NCI-H1930 (cell line): ENCODE measurements at regions not wholly inside any gene's neighbourhood (a gene's known extent, or its start where the extent isn't known, plus 50 kb on each side); places are given as distances from the start of the nearest gene placed in this dataset.

ENCODE experiments used
- DNase-seq, 2 experiments: peaks; one replicate each; lab custom pipeline; 2025; lab: John Stamatoyannopoulos, UW

GRCh38 chr2:42855221-42855970 lies 63.0 kb upstream of the HAAO start:
- DNase-seq, result no peak

GRCh38 chr2:42854207-42854818 lies 61.9 kb upstream of the HAAO start:
- DNase-seq, result no peak

- no peak for DNase-seq
Observed at GRCh38 chr2:42853549-42854206, 61.3 kb upstream of the HAAO start.

- DNase-seq, result no peak
Observed at GRCh38 chr2:42852798-42853197, 60.4 kb upstream of the HAAO start.

GRCh38 chr2:42851740-42852250 lies 59.4 kb upstream of the HAAO start:
- no peak for DNase-seq

- no peak for DNase-seq
Observed at GRCh38 chr2:42851186-42851585, 58.8 kb upstream of the HAAO start.

GRCh38 chr2:42850016-42850805 lies 57.8 kb upstream of the HAAO start:
- no peak for DNase-seq

GRCh38 chr2:42849311-42849710 lies 56.9 kb upstream of the HAAO start:
- no peak for DNase-seq

GRCh38 chr2:42848726-42849290 lies 56.4 kb upstream of the HAAO start:
- DNase-seq, result no peak

GRCh38 chr2:42848265-42848664 lies 55.9 kb upstream of the HAAO start:
- DNase-seq, result no peak

- DNase-seq, result no peak
Observed at GRCh38 chr2:42847596-42848151, 55.3 kb upstream of the HAAO start.

- no peak for DNase-seq
Observed at GRCh38 chr2:42846932-42847595, 54.7 kb upstream of the HAAO start.

- DNase-seq, result no peak
Observed at GRCh38 chr2:42846026-42846425, 53.6 kb upstream of the HAAO start.

GRCh38 chr2:42844901-42845821 lies 52.8 kb upstream of the HAAO start:
- no peak for DNase-seq

- no peak for DNase-seq
Observed at GRCh38 chr2:42844366-42844765, 52.0 kb upstream of the HAAO start.

- DNase-seq, result no peak
Observed at GRCh38 chr2:42843611-42844010, 51.2 kb upstream of the HAAO start.

GRCh38 chr2:42843131-42843530 lies 50.7 kb upstream of the HAAO start:
- no peak for DNase-seq

- no peak for DNase-seq
Observed at GRCh38 chr2:42842466-42842865, 50.1 kb upstream of the HAAO start.
